Neural cell (in vitro differentiated cells): ENCODE measurements at regions not wholly inside any gene's neighbourhood (a gene's known extent, or its start where the extent isn't known, plus 50 kb on each side); places are given as distances from the start of the nearest gene placed in this dataset.

ENCODE experiments used
- EP300 ChIP-seq: fragments of 450-650 bp; conservative IDR thresholded peaks from 2 replicates; pipeline ENCODE4 v1.6.1; 2014; ENCODE audit warnings: antibody characterized with exemption, mild to moderate bottlenecking, moderate library complexity; ENCODE audit not compliant: poor library complexity, severe bottlenecking
- EZH2 ChIP-seq: fragments of 200-600, 300-800 bp; shearing (Covaris generic), sonication (generic); IDR thresholded peaks from 2 replicates; pipeline ENCODE4 v1.6.1; 2014; ENCODE audit warnings: antibody characterized with exemption, low read length, borderline replicate concordance, mild to moderate bottlenecking; ENCODE audit not compliant: insufficient read depth, poor library complexity, severe bottlenecking
- MXI1 ChIP-seq: fragments of 450-650 bp; conservative IDR thresholded peaks from 2 replicates; pipeline ENCODE4 v1.6.1; 2014; ENCODE audit warnings: antibody characterized with exemption, mild to moderate bottlenecking; ENCODE audit not compliant: poor library complexity, severe bottlenecking
- POLR2AphosphoS5 ChIP-seq: IDR thresholded peaks from 2 replicates; pipeline ENCODE4 v1.6.1; 2012
- RAD21 ChIP-seq: fragments of 450-650 bp; conservative IDR thresholded peaks from 2 replicates; pipeline ENCODE4 v1.6.1; 2014; ENCODE audit warnings: antibody characterized with exemption, mild to moderate bottlenecking, moderate library complexity
- SMC3 ChIP-seq: fragments of 450-650 bp; conservative IDR thresholded peaks from 2 replicates; pipeline ENCODE4 v1.6.1; 2014; ENCODE audit warnings: antibody characterized with exemption, mild to moderate bottlenecking, moderate library complexity; ENCODE audit not compliant: poor library complexity
- TAF1 ChIP-seq: IDR thresholded peaks from 2 replicates; pipeline ENCODE4 v1.6.1; 2012; ENCODE audit warnings: low read depth
- TF ChIP-seq, protein P1 (sequence below): fragments of 450-650 bp; IDR thresholded peaks from 2 replicates; pipeline ENCODE4 v1.5.1; 2014; ENCODE audit warnings: antibody characterized with exemption, mild to moderate bottlenecking, moderate library complexity; ENCODE audit not compliant: poor library complexity, severe bottlenecking
- TF ChIP-seq, protein P2 (sequence below): IDR thresholded peaks from 2 replicates; pipeline ENCODE4 v1.6.1; 2012; ENCODE audit warnings: borderline replicate concordance

DNA sequence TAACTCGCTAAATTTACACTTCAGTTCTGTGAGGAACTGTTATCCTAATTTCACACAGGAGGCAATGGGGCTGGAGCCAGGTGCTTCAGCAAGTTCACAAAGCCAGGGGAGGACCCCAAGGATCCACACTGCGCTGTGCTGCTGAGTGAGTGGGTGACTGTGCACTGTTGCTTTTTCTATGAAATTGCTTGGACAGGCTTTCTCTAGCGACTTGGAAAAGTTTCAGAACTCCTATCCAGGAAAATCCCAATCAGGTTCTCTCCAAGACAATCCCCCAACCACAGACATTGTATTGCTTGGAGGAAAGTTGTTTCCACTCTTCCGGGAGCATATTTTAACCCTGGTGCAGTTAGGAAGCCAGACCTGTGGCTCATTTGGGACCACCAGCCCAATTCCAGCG lies 175.9 kb upstream of the CST7 start:
- TF ChIP-seq, protein P1, sequence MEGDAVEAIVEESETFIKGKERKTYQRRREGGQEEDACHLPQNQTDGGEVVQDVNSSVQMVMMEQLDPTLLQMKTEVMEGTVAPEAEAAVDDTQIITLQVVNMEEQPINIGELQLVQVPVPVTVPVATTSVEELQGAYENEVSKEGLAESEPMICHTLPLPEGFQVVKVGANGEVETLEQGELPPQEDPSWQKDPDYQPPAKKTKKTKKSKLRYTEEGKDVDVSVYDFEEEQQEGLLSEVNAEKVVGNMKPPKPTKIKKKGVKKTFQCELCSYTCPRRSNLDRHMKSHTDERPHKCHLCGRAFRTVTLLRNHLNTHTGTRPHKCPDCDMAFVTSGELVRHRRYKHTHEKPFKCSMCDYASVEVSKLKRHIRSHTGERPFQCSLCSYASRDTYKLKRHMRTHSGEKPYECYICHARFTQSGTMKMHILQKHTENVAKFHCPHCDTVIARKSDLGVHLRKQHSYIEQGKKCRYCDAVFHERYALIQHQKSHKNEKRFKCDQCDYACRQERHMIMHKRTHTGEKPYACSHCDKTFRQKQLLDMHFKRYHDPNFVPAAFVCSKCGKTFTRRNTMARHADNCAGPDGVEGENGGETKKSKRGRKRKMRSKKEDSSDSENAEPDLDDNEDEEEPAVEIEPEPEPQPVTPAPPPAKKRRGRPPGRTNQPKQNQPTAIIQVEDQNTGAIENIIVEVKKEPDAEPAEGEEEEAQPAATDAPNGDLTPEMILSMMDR, result no peak
- TF ChIP-seq EZH2 (no peak), MXI1 (no peak), POLR2AphosphoS5 (no peak), TAF1 (no peak), EP300 (no peak), SMC3 (no peak), RAD21 (no peak)
- TF ChIP-seq, protein P2, sequence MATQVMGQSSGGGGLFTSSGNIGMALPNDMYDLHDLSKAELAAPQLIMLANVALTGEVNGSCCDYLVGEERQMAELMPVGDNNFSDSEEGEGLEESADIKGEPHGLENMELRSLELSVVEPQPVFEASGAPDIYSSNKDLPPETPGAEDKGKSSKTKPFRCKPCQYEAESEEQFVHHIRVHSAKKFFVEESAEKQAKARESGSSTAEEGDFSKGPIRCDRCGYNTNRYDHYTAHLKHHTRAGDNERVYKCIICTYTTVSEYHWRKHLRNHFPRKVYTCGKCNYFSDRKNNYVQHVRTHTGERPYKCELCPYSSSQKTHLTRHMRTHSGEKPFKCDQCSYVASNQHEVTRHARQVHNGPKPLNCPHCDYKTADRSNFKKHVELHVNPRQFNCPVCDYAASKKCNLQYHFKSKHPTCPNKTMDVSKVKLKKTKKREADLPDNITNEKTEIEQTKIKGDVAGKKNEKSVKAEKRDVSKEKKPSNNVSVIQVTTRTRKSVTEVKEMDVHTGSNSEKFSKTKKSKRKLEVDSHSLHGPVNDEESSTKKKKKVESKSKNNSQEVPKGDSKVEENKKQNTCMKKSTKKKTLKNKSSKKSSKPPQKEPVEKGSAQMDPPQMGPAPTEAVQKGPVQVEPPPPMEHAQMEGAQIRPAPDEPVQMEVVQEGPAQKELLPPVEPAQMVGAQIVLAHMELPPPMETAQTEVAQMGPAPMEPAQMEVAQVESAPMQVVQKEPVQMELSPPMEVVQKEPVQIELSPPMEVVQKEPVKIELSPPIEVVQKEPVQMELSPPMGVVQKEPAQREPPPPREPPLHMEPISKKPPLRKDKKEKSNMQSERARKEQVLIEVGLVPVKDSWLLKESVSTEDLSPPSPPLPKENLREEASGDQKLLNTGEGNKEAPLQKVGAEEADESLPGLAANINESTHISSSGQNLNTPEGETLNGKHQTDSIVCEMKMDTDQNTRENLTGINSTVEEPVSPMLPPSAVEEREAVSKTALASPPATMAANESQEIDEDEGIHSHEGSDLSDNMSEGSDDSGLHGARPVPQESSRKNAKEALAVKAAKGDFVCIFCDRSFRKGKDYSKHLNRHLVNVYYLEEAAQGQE, result no peak
